Naive thymus-derived CD4-positive, alpha-beta T cell (primary cell): ENCODE measurements at regions not wholly inside any gene's neighbourhood (a gene's known extent, or its start where the extent isn't known, plus 50 kb on each side); places are given as distances from the start of the nearest gene placed in this dataset.
A peak's percentile ranks its signal among the peaks of the same experiment; 100 is the strongest.

Source experiments
- ATAC-seq: fragments of 150-1000 bp; cut with Tn5 transposase; 2 replicates; pipeline ENCODE4 v1.10.0; 2021; ENCODE audit warnings: mild to moderate bottlenecking, moderate library complexity
- CTCF ChIA-PET: fragments of 350-600 bp; sonication (Branson Sonifier 250); formaldehyde crosslinking; loops from one replicate; lab custom pipeline; 2021; ENCODE audit warnings: antibody characterized with exemption; lab: Charles Lee
- POLR2A ChIA-PET: fragments of 350-600 bp; sonication (Branson Sonifier 250); formaldehyde crosslinking; loops from one replicate; lab custom pipeline; 2021; ENCODE audit warnings: antibody characterized with exemption, inconsistent platforms; lab: Charles Lee
- DNase-seq, 9 donors: peaks; one replicate each; pipeline versions ENCODE4 v3.0.0 to v3.0.0-alpha.2; 2020 to 2022; ENCODE audit warnings: mixed read lengths in 1 of 9
- H3K27ac ChIP-seq: one replicate; pipeline ENCODE4 v1.7.0; 2013; ENCODE audit warnings: mild to moderate bottlenecking, low read depth, low read length, moderate library complexity
- H3K27me3 ChIP-seq, 2 donors: one replicate each; pipeline ENCODE4 v1.7.0; 2013; ENCODE audit warnings: low read length in 2 of 2, mild to moderate bottlenecking in 2 of 2, moderate library complexity in 2 of 2; ENCODE audit not compliant: control insufficient read depth in 2 of 2, insufficient read depth in 2 of 2
- H3K36me3 ChIP-seq, 3 experiments: 1 replicate in 2 of 3; 2 replicates in 1 of 3; pipeline ENCODE4 v1.7.0; 2013; ENCODE audit warnings: low read length in 3 of 3, mild to moderate bottlenecking in 3 of 3, moderate library complexity in 1 of 3; ENCODE audit not compliant: insufficient read depth in 3 of 3, control insufficient read depth in 2 of 3
- H3K4me1 ChIP-seq, 2 donors: one replicate each; pipeline ENCODE4 v1.7.0; 2013; ENCODE audit warnings: low read length in 2 of 2, mild to moderate bottlenecking in 2 of 2, moderate library complexity in 1 of 2; ENCODE audit not compliant: control insufficient read depth in 2 of 2, insufficient read depth in 2 of 2
- H3K4me3 ChIP-seq: 2 replicates; pipeline ENCODE4 v1.7.0; 2013; ENCODE audit warnings: mild to moderate bottlenecking, low read length
- H3K9me3 ChIP-seq, 3 experiments: 1 replicate in 2 of 3; 2 replicates in 1 of 3; pipeline ENCODE4 v1.7.0; 2013; ENCODE audit warnings: low read length in 3 of 3; ENCODE audit not compliant: control insufficient read depth in 2 of 3
- H3K27ac Mint-ChIP-seq, 9 donors: one replicate each; pipeline ENCODE4 v1.8.0; 2020 to 2022; ENCODE audit warnings: mixed read lengths in 9 of 9, mild to moderate bottlenecking in 8 of 9, moderate library complexity in 5 of 9, inconsistent platforms in 2 of 9
- H3K27me3 Mint-ChIP-seq, 5 donors: one replicate each; pipeline ENCODE4 v1.8.0; 2021 to 2022; ENCODE audit warnings: mixed read lengths in 5 of 5, mild to moderate bottlenecking in 1 of 5
- H3K36me3 Mint-ChIP-seq, 5 donors: one replicate each; pipeline ENCODE4 v1.8.0; 2020 to 2022; ENCODE audit warnings: mixed read lengths in 5 of 5, mild to moderate bottlenecking in 3 of 5, inconsistent platforms in 1 of 5
- H3K4me1 Mint-ChIP-seq, 7 donors: one replicate each; pipeline ENCODE4 v1.8.0; 2020 to 2022; ENCODE audit warnings: mixed read lengths in 7 of 7, mild to moderate bottlenecking in 3 of 7, inconsistent platforms in 1 of 7
- H3K4me3 Mint-ChIP-seq, 10 donors: one replicate each; pipeline ENCODE4 v1.8.0; 2020 to 2022; ENCODE audit warnings: mild to moderate bottlenecking in 10 of 10, mixed read lengths in 10 of 10, moderate library complexity in 6 of 10, inconsistent platforms in 2 of 10
- H3K9me3 Mint-ChIP-seq, 11 donors: one replicate each; pipeline ENCODE4 v1.8.0; 2020 to 2022; ENCODE audit warnings: mixed read lengths in 11 of 11, mild to moderate bottlenecking in 4 of 11, inconsistent platforms in 1 of 11, moderate library complexity in 1 of 11
- intact Hi-C, 2 donors: fragments of 100-400 bp; cut with micrococcal nuclease; formaldehyde crosslinking; loops; one replicate each; pipeline ENCODE4 v1.15.1; 2023

GRCh38 chr4:38409852-38410251, 254.1 kb upstream of the KLF3 start:
- no peaks in the 10 kb centered on the region for H3K9me3 ChIP-seq
- peaks cover 0 to 17% (median 12%) of the 10 kb centered on the region in 7 donors for H3K4me1 Mint-ChIP-seq
- H3K27ac Mint-ChIP-seq: no peak overlapping the region
- ChIA-PET POLR2A (interaction anchor here (0.6 to 0.7 kb wide), 2 partner anchors 84 to 97 kb away, joined by 3 read pairs; no protein-coding TSS in a partner anchor), CTCF (no interaction called here)
- no peaks in the 10 kb centered on the region for H3K4me1 ChIP-seq
- H3K4me3 Mint-ChIP-seq: no peak overlapping the region
- H3K27me3 Mint-ChIP-seq: peaks cover 0 to 6% (median 0%) of the 10 kb centered on the region in 5 donors
- H3K36me3 ChIP-seq: no peaks in the 10 kb centered on the region
- DNase-seq (no peak), ATAC-seq (no peak)
- H3K27ac ChIP-seq: no peak overlapping the region
- H3K36me3 Mint-ChIP-seq: peaks cover 0 to 3% (median 0%) of the 10 kb centered on the region in 5 donors
- no peaks in the 10 kb centered on the region for H3K27me3 ChIP-seq
- intact Hi-C loops: loop anchor here in 1 of 2 donors (2.0 kb wide), 1 partner anchor 15 kb away; no protein-coding TSS in a partner anchor
- peaks cover 0 to 2% (median 0%) of the 10 kb centered on the region in 11 donors for H3K9me3 Mint-ChIP-seq
- H3K4me3 ChIP-seq: no peak overlapping the region

GRCh38 chr4:38411092-38411491, 252.9 kb upstream of the KLF3 start:
- H3K27me3 Mint-ChIP-seq: peaks cover 0 to 4% (median 0%) of the 10 kb centered on the region in 5 donors
- peaks cover 0 to 3% (median 0%) of the 10 kb centered on the region in 5 donors for H3K36me3 Mint-ChIP-seq
- no peak overlapping the region for H3K27ac Mint-ChIP-seq
- Histone ChIP-seq H3K4me1 (no peaks in the 10 kb centered on the region), H3K36me3 (no peaks in the 10 kb centered on the region), H3K27me3 (no peaks in the 10 kb centered on the region), H3K27ac (no peak overlapping the region), H3K4me3 (no peak overlapping the region), H3K9me3 (no peaks in the 10 kb centered on the region)
- peaks cover 0 to 27% (median 20%) of the 10 kb centered on the region in 7 donors for H3K4me1 Mint-ChIP-seq
- ChIA-PET POLR2A (no interaction called here), CTCF (no interaction called here)
- H3K4me3 Mint-ChIP-seq: no peak overlapping the region
- intact Hi-C loops: no loop called here
- no peak for DNase-seq
- no peak for ATAC-seq
- peaks cover 0 to 1% (median 0%) of the 10 kb centered on the region in 11 donors for H3K9me3 Mint-ChIP-seq

- Histone ChIP-seq H3K9me3 (no peaks in the 10 kb centered on the region), H3K27me3 (no peaks in the 10 kb centered on the region), H3K27ac (no peak overlapping the region), H3K36me3 (no peaks in the 10 kb centered on the region), H3K4me3 (no peak overlapping the region), H3K4me1 (no peaks in the 10 kb centered on the region)
- peaks cover 0 to 27% (median 21%) of the 10 kb centered on the region in 7 donors for H3K4me1 Mint-ChIP-seq
- ChIA-PET CTCF (no interaction called here), POLR2A (no interaction called here)
- intact Hi-C loops: no loop called here
- peaks cover 0 to 4% (median 0%) of the 10 kb centered on the region in 5 donors for H3K27me3 Mint-ChIP-seq
- H3K9me3 Mint-ChIP-seq: peaks cover 0 to 1% (median 0%) of the 10 kb centered on the region in 11 donors
- no peak overlapping the region for H3K4me3 Mint-ChIP-seq
- ATAC-seq (no peak), DNase-seq (no peak)
- H3K27ac Mint-ChIP-seq: peak overlapping the region in 1 of 9 donors; percentile 27
- peaks cover 0 to 3% (median 0%) of the 10 kb centered on the region in 5 donors for H3K36me3 Mint-ChIP-seq
Observed at GRCh38 chr4:38411981-38412536, 251.9 kb upstream of the KLF3 start.

- H3K27ac Mint-ChIP-seq: peak overlapping the region in 1 of 9 donors; percentile 18
- CTCF ChIA-PET: no interaction called here
Observed at GRCh38 chr4:38413524-38414341, 250.3 kb upstream of the KLF3 start.

GRCh38 chr4:38414410-38414809, 249.6 kb upstream of the KLF3 start:
- Histone ChIP-seq H3K9me3 (no peaks in the 10 kb centered on the region), H3K36me3 (no peaks in the 10 kb centered on the region), H3K4me1 (no peaks in the 10 kb centered on the region), H3K27ac (no peak overlapping the region), H3K27me3 (no peaks in the 10 kb centered on the region), H3K4me3 (no peak overlapping the region)
- ATAC-seq (no peak), DNase-seq (no peak)
- no peak overlapping the region for H3K4me3 Mint-ChIP-seq
- H3K27me3 Mint-ChIP-seq: peaks cover 0 to 4% (median 0%) of the 10 kb centered on the region in 5 donors
- POLR2A ChIA-PET: interaction anchor here (0.7 kb wide), 1 partner anchor 655 kb away, joined by 3 read pairs; no protein-coding TSS in a partner anchor
- peak overlapping the region in 1 of 9 donors; percentile 25 for H3K27ac Mint-ChIP-seq
- peaks cover 0 to 27% (median 21%) of the 10 kb centered on the region in 7 donors for H3K4me1 Mint-ChIP-seq
- H3K36me3 Mint-ChIP-seq: peaks cover 0 to 3% (median 0%) of the 10 kb centered on the region in 5 donors
- intact Hi-C loops: no loop called here
- CTCF ChIA-PET: no interaction called here
- H3K9me3 Mint-ChIP-seq: peaks cover 0 to 7% (median 0%) of the 10 kb centered on the region in 11 donors

More at GRCh38 chr4:38413524-38414341, 250.3 kb upstream of the KLF3 start:
- Histone ChIP-seq H3K9me3 (no peaks in the 10 kb centered on the region), H3K4me3 (no peak overlapping the region), H3K27ac (no peak overlapping the region), H3K27me3 (no peaks in the 10 kb centered on the region), H3K36me3 (no peaks in the 10 kb centered on the region), H3K4me1 (no peaks in the 10 kb centered on the region)
- Mint-ChIP-seq H3K4me3 (no peak overlapping the region), H3K4me1 (peaks cover 0 to 27% (median 21%) of the 10 kb centered on the region in 7 donors), H3K9me3 (peaks cover 0 to 6% (median 0%) of the 10 kb centered on the region in 11 donors), H3K27me3 (peaks cover 0 to 4% (median 0%) of the 10 kb centered on the region in 5 donors), H3K36me3 (peaks cover 0 to 3% (median 0%) of the 10 kb centered on the region in 5 donors)
- ATAC-seq (no peak), DNase-seq (no peak)
- intact Hi-C loops: no loop called here
- POLR2A ChIA-PET: no interaction called here

- peak overlapping the region in 2 of 10 donors; percentile 19 to 42 for H3K4me3 Mint-ChIP-seq
- ChIA-PET POLR2A (no interaction called here), CTCF (no interaction called here)
- peaks cover 0 to 27% (median 21%) of the 10 kb centered on the region in 7 donors for H3K4me1 Mint-ChIP-seq
- Histone ChIP-seq H3K27ac (no peak overlapping the region), H3K4me1 (no peaks in the 10 kb centered on the region), H3K4me3 (no peak overlapping the region), H3K9me3 (peaks cover 0 to 6% (median 0%) of the 10 kb centered on the region in 3 experiments), H3K36me3 (no peaks in the 10 kb centered on the region), H3K27me3 (no peaks in the 10 kb centered on the region)
- H3K27ac Mint-ChIP-seq: peak overlapping the region in 2 of 9 donors; percentile 31 to 82
- intact Hi-C loops: no loop called here
- H3K36me3 Mint-ChIP-seq: peaks cover 0 to 9% (median 5%) of the 10 kb centered on the region in 5 donors
- H3K27me3 Mint-ChIP-seq: peaks cover 0 to 4% (median 0%) of the 10 kb centered on the region in 5 donors
- ATAC-seq (no peak), DNase-seq (no peak)
- peaks cover 6 to 16% (median 10%) of the 10 kb centered on the region in 11 donors for H3K9me3 Mint-ChIP-seq
Observed at GRCh38 chr4:38415682-38416081, 248.3 kb upstream of the KLF3 start.
